IPS-NIHi11 (cell line): ENCODE measurements at regions not wholly inside any gene's neighbourhood (a gene's known extent, or its start where the extent isn't known, plus 50 kb on each side); places are given as distances from the start of the nearest gene placed in this dataset.
A peak's percentile ranks its signal among the peaks of the same experiment; 100 is the strongest.

Source experiments
- DNase-seq: peaks from one replicate; pipeline ENCODE4 v3.0.0; 2012; ENCODE audit warnings: mixed read lengths, low spot score

GRCh38 chr3:44021651-44022594 is 219.8 kb upstream of the TOPAZ1 start:
- peak; percentile 44 for DNase-seq

DNA sequence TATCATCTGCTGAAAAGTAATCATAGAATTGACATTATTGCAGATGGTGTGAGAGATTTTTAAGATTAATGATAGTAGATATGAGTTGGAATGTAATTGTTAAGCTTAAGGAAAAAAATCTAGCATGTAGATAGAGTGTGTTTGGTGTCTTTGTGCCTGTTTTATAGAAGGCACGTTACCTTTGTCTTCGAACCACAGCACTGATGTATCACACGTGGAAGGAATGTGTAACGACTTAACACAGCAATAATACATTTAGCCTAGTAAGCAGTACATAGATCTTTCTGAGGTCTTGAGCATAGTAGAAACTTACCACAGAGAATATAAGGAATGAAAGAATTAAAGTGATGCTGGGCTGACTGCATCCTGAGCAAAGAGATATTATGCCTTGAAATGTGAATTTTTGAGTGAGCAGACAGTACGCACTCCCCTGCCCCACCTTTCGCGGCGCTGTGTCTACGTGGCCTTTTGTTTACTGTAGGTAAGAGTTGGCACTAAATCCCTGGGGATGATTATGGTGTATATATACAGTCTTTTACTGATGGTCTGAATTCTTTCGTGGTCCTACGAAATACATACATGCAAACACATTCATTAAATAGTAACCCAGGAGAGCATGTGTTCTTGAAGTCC is 217.6 kb upstream of the TOPAZ1 start:
- no peak for DNase-seq

DNA sequence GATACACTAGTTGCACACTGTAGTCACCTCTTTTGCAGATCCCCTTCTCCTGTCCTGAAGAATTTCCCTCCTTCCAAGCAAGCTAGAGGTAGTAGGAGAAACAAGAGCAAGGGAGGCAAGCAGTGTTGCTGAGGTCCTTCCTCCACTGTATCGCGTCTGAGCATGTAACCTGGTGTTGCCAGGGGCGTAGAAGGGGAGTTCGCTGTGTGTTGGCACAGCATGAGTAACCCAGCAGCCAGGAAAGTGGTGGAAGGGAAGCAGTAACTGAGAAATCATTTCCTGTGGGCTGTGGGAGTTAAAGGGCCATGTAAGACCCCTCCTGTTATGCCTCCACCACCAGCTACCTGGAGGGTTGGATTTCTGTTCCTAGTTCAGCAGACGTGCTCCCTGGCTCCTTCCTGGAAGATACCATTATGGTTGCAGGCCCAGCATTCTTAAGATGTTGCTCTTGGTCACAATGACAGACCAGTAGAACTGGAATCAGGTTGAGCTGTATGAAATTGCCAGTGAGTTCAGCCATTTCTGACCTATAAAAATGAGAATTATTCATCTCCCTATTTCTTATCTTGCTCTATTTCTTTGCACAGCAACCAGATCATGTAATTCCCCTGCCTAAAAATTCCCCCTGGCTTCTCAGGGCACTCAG is 215.3 kb upstream of the TOPAZ1 start:
- no peak for DNase-seq

GRCh38 chr3:44029100-44029499 is 212.6 kb upstream of the TOPAZ1 start:
- no peak for DNase-seq

- DNase-seq = no peak
Observed at GRCh38 chr3:44030285-44030684, 211.4 kb upstream of the TOPAZ1 start.

DNA sequence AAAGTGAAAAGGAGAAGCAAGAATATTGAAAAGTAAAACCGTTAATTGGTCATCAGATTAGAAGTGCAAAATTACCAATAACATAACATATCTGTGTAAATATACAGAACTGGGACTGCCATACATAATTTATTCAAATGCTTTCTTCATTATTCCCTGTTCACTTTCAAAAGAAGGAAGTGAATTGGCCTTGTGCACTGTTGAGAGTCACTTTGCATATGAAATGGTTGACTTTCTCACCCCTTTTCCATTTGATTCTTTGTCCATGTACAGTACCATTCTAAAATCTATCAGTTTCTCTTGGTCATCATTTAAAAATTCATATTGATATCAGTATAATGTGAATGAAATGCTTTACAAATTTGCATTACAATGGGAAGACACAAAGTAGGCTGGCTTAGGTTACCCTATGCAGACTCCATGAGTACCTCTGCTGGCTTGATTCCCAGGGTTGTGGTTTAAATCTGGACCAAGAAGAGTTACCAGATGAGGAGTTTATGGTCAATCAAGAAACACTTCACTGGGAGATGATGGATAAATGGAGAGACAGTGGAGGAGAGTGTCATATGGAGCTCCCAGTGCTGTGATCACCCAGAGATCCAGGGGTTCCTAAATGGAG is 210.9 kb upstream of the TOPAZ1 start:
- no peak for DNase-seq

DNA sequence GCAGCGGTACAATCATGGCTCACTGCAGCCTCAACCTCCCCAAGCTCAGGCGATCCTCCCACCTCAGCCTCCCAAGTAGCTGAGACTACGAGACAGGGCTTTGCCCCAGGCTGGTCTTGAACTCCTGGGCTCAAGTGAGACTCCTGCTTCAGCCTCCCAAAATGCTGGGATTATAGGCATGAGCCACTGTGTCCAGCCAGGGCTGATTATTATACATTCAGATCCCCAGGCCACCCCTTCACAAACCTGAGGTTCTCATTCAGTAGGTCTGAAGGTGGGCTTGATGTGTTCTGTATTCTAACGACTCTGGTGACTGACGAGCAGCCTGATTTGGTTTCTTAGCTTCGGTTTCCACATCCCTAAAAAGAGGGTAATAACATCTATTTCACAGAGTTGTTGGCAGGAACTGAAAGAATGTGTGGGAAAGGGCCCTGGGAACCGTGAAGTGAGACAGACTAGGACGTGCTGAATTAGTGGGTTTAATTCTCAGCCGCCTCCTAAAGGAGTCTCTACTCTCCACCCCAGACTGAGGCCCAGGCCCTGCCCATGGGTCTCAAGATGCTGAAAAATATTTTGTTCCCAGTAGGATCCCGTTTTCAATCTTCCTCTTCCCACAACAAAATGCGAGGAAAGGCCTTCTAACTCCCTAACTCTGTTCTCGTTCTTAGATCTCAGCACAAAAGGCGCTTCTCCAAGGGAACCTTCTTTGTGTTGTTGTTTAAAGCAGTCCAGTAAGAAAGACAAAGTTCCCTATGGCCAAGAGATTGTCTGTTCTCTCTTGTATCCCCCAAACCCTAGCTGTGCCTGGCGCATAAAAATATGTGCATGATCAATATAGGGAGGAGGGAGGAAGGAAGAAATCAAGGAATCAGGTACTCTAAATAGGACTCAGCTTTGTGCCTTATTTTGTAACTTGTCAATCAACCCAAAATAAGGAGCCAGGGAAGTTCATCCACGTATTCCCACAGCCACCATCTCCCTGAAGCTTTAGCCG is 210.0 kb upstream of the TOPAZ1 start:
- no peak for DNase-seq

GRCh38 chr3:44032487-44032886 is 209.2 kb upstream of the TOPAZ1 start:
- DNase-seq = no peak

DNA sequence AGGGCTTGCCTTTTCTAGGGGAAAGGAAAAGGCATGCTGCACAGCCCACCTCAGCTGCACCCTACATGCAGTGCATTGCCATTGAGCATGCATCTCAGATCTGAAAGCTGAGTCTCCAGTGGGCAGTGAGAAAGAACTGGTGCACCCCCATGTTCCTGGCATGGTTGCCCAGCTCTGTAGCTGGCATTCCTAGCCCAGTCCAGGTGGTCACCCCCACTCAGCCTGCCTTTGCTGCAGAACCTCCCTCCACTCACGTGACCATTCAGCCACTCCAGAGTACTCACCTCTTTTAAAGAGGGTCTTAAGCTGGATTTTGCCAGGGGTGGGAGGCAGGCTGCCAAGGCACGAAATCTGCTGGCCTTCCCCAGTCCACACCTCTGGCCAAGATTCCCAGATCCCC is 208.6 kb upstream of the TOPAZ1 start:
- no peak for DNase-seq

GRCh38 chr3:44036850-44037249 is 204.8 kb upstream of the TOPAZ1 start:
- DNase-seq = no peak

- no peak for DNase-seq
Observed at GRCh38 chr3:44039006-44039405, 202.7 kb upstream of the TOPAZ1 start.

GRCh38 chr3:44041726-44042125 is 200.0 kb upstream of the TOPAZ1 start:
- DNase-seq = no peak

DNA sequence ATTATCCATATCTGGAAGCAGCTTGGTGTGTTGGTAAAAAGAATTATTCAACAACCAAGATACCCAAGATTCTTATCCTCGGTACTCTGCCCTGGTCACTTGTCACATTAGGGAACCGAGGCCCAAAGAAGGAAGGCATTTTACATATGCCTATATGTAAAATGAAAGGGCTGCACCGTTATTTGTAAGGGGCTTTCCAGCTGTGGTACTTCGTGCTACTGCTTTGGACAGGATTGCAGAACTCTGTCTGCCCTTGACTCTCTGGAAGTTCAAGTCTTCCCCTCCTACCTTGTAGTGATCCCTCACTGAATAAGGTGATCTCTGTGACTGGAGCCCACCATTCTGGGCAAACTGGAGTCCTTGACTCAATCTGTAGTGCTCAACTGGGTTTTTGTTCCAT is 198.9 kb upstream of the TOPAZ1 start:
- DNase-seq = no peak

GRCh38 chr3:44045476-44046275 is 196.0 kb upstream of the TOPAZ1 start:
- no peak for DNase-seq

GRCh38 chr3:44047796-44048195 is 193.9 kb upstream of the TOPAZ1 start:
- no peak for DNase-seq

DNA sequence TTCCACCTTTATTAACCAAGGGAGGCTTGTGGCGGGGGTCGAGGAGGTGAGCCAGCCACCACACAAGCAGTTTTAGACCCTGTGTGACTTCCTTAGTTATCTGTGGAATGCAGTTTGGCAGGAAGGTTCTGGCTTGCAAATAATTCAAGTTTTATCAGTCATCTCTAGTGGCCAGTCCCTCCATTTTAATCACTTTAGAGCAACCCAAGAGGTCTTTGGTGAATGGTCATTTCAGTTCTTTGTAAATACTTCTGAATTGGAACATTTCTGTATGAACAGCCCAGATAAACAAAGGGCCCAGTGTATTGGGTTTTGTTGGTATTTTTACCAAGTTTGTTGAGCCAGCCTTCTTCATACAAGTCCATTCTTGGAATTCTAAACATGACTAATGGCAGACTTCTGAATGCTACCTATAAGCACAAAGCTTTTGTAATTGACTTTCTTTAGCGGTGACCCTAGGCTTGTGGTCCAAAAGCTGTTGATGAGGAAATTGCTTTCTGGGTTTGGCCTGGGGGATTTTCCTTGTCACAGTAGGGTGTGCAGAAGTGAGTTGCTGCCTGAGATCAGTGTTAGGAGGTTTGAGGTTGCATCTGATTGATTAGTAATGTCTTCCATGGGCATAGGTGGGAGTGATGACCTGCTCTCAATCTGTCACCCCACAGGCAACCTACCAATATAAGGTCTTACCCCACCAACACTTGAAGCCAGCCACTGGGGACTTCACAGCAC is 193.3 kb upstream of the TOPAZ1 start:
- DNase-seq = peak; percentile 22

- no peak for DNase-seq
Observed at GRCh38 chr3:44048949-44049348, 192.7 kb upstream of the TOPAZ1 start.

GRCh38 chr3:44050101-44050500 is 191.6 kb upstream of the TOPAZ1 start:
- no peak for DNase-seq

- DNase-seq = no peak
Observed at GRCh38 chr3:44050867-44051266, 190.8 kb upstream of the TOPAZ1 start.

GRCh38 chr3:44055951-44056350 is 185.7 kb upstream of the TOPAZ1 start:
- DNase-seq = no peak
